ENCODE measurements at regions not wholly inside any gene's neighbourhood (a gene's known extent, or its start where the extent isn't known, plus 50 kb on each side); places are given as distances from the start of the nearest gene placed in this dataset.

GRCh38 chr9:90256345-90256744, 386.3 kb downstream of the DIRAS2 start (continued):
- no peak for TF ChIP-seq SIN3A (conservative IDR thresholded peaks at IDR 0.05 in 1 of 2, IDR thresholded peaks at IDR 0.05 in 1 of 2; ENCODE audit: low read depth in 1 of 2, low read length in 2 of 2)
- TF ChIP-seq BACH1 (IDR thresholded peaks at IDR 0.05; ENCODE audit: low read length): no peak
- TF ChIP-seq ASH2L (IDR thresholded peaks at IDR 0.05; ENCODE audit: low read length): no peak
- no peak for TF ChIP-seq SP2 (IDR thresholded peaks at IDR 0.05; ENCODE audit: low read length)
- no peak for TF ChIP-seq ATF2 (IDR thresholded peaks at IDR 0.05; ENCODE audit: low read length)
- TF ChIP-seq HDAC6 (IDR thresholded peaks at IDR 0.05; ENCODE audit: low read depth, low read length): no peak
- no peak for TF ChIP-seq FOSL1 (IDR thresholded peaks at IDR 0.05; ENCODE audit: insufficient read depth, low read depth, low read length)
- TF ChIP-seq ZNF274 (IDR thresholded peaks at IDR 0.05; ENCODE audit: borderline replicate concordance, extremely low read depth, low read length): no peak

Measured in H1 (cell line).